HG03139 (cell line): ENCODE measurements at regions not wholly inside any gene's neighbourhood (a gene's known extent, or its start where the extent isn't known, plus 50 kb on each side); places are given as distances from the start of the nearest gene placed in this dataset.

ENCODE experiments used
- ATAC-seq: cut with Tn5 transposase; IDR thresholded peaks from one replicate; pipeline ENCODE4 v1.9.1; 2021; ENCODE audit not compliant: unreplicated experiment

DNA sequence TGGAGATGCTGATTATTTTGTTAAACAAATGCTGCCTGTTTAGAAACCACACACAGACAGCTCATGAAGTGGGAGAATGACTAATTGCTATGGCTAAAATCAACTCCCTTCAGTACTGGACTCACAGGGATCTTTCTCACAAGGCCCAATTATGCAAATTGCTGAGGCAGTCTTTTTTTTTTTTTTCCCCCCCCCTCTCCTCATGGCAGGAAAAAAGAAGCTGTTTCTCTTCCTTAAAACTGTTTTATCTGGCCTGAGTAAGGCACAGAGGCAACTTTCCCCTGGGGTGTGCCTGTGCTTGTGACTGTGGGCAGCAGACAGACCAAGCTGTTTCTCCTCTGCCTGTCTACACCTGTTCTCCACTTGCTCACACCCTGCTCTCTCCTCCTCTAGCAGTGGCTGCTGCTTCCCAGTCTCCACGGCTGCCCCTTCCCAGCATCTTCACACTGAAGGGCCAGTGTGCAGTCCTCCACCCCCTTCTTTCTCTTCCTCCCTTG is 65.4 kb upstream of the STEAP1B start:
- ATAC-seq: no peak

- no peak for ATAC-seq
These were observed 64.6 kb upstream of the STEAP1B start for GRCh38 chr7:22564511-22565045.

DNA sequence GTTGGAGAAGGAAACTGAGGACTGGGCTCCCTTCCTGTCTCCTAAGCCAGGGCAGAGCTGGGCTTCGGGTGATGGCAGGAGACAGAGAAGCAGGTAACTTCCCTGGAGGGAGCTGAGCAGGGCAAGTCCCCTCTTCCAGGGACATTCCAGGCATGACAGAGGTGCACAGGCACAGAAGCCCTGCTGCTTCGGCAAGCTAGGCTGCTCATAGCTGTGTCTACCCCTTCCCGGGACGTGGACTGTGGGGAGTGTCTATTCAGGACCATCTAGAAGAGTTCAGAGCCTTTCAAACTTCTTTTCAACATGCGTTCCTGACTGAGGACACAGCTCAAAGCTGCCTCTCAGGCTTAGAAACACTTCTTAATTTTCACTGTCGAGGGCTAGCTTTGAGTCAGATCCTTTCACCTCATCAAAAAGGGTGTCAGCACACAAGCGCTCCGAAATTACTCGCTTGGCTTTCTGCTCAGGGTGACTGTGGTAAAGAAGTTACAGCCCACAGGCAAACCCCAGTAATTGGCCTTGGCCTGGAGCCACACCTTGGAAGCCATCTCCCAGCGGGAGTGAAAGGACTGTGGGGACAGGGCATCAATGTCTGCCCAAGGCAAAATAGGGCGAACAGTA is 63.7 kb upstream of the STEAP1B start:
- ATAC-seq: no peak

GRCh38 chr7:22563032-22563501 is 63.1 kb upstream of the STEAP1B start:
- peak; percentile 57 for ATAC-seq

- ATAC-seq: no peak
These were observed 62.1 kb upstream of the STEAP1B start for GRCh38 chr7:22561895-22562593.

GRCh38 chr7:22561321-22561811 is 61.4 kb upstream of the STEAP1B start:
- no peak for ATAC-seq

GRCh38 chr7:22559829-22560489 is 60.0 kb upstream of the STEAP1B start:
- ATAC-seq: peak; percentile 49

GRCh38 chr7:22557167-22557566 is 57.2 kb upstream of the STEAP1B start:
- no peak for ATAC-seq

- ATAC-seq: no peak
These were observed 55.5 kb upstream of the STEAP1B start for GRCh38 chr7:22555476-22555875.

DNA sequence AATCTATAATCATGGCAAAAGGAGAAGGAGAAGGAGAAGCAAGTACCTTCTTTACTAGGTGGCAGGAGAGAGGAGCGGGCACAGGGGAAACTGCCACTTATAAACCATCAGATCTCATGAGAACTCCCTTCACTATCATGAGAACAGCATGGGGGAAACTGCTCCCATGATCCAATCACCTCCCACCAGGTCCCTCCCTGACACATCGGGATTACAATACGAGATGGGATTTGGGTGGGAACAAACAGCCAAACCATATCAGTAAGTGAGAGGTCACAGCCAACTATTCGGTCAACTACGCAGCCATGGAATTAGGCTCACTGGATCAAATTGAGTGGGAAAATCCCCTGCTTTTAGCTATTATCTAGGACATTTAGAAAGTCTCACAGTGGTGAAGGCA is 54.2 kb upstream of the STEAP1B start:
- ATAC-seq: no peak

GRCh38 chr7:22551768-22552513 is 52.0 kb upstream of the STEAP1B start:
- peak; percentile 69 for ATAC-seq

DNA sequence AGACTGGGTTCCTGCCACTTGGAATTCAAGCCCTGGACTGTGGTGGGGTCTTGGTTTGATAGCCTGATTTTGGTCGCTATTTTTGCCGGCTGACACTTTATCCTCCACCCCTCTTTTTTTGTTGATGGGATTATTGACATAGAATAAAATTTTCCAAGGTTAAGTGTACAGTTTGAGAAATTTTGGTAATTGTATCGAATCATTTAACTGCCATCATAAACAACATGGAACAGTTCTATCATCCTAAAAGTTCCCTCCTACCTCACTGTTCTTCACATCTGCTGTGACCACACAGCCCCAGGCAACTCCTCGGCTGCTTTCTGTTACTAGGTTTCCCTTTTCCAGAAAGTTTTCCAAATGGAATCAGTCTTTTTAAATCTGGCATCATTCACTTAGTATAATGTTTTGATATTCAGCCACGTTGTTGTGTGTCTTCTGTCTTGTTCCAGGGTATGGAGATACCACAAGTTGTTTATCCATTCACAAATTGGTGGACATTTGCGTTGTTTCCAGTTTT is 50.6 kb upstream of the STEAP1B start:
- no peak for ATAC-seq

DNA sequence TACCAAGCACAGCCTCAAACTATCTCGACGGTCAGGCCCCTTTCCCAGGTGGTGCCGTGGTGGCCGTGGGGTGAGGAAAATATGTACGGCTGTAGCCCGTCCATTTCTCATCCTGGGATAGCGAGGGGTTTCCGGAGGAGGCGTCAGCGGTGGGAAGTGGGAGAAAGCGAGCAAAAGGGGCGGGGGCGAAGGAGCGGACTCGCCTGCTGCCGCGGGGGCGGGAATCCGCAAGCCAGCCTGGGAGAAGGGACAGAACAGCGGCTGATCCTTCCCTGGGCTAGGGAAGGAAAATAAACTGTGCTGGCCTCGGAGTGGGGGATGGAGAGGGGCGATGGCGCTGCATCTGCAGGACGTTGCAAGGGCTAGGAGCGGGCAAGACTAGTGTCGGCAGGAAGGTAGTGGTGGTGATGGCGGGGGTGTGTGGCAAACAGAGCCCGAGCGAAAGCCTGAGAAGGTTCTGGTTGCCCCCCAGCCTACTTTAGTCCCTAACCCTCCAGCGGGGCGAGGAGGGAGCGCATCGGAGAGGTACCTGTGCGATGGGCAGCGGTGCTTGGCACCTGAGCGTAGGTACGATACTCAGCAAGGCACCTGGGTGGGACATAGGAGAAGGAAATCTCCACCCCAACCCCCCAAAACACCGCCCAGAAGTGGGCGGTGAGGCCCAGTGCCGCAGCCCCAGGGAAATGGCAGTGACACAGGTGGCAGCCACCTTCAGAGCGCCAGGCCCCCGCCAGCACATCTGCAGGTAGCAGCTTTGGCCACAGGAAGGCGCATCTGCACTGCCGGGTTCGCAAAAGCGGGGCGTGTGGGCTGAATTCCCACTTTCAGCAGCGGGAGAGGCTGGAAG is 49.9 kb upstream of the STEAP1B start:
- no peak for ATAC-seq
